ENCODE measurements at regions not wholly inside any gene's neighbourhood (a gene's known extent, or its start where the extent isn't known, plus 50 kb on each side); places are given as distances from the start of the nearest gene placed in this dataset.

GRCh38 chr6:23073821-23074220, 504.5 kb downstream of the HDGFL1 start:
- peaks cover 0 to 6% (median 4%) of the 10 kb centered on the region in 3 experiments; a peak in 3 of 7 replicates for H3K36me3 Mint-ChIP-seq (ENCODE audit: insufficient read depth in 1 of 3, low read depth in 3 of 3)
- no peaks in the 10 kb centered on the region for H3K27me3 Mint-ChIP-seq (ENCODE audit: low read depth)

More at GRCh38 chr6:23073821-23074220, 504.5 kb downstream of the HDGFL1 start:
- TF ChIP-seq, protein P1, sequence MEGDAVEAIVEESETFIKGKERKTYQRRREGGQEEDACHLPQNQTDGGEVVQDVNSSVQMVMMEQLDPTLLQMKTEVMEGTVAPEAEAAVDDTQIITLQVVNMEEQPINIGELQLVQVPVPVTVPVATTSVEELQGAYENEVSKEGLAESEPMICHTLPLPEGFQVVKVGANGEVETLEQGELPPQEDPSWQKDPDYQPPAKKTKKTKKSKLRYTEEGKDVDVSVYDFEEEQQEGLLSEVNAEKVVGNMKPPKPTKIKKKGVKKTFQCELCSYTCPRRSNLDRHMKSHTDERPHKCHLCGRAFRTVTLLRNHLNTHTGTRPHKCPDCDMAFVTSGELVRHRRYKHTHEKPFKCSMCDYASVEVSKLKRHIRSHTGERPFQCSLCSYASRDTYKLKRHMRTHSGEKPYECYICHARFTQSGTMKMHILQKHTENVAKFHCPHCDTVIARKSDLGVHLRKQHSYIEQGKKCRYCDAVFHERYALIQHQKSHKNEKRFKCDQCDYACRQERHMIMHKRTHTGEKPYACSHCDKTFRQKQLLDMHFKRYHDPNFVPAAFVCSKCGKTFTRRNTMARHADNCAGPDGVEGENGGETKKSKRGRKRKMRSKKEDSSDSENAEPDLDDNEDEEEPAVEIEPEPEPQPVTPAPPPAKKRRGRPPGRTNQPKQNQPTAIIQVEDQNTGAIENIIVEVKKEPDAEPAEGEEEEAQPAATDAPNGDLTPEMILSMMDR (conservative IDR thresholded peaks at IDR 0.05) = no peak
- H3K18ac ChIP-seq (ENCODE audit: insufficient read length, low read depth, low read length) = no peak overlapping the region
- no peak overlapping the region for H2BK12ac ChIP-seq (ENCODE audit: insufficient read length, low read depth, low read length)
- no peaks in the 10 kb centered on the region for H3K79me1 ChIP-seq (ENCODE audit: insufficient read depth, low read depth, low read length, poor library complexity, severe bottlenecking)
- DNase-seq = no peak
- no peak overlapping the region for H3K9ac ChIP-seq (ENCODE audit: extremely low read depth, insufficient read length, low read length)
- H3K14ac ChIP-seq (ENCODE audit: insufficient read depth, low read length) = no peak overlapping the region
- H3K4me3 Mint-ChIP-seq = no peak overlapping the region
- H2AFZ ChIP-seq (ENCODE audit: low read length) = no peak overlapping the region
- H2BK120ac ChIP-seq (ENCODE audit: low read depth, low read length, poor library complexity, severe bottlenecking) = no peak overlapping the region
- no peaks in the 10 kb centered on the region for H3K79me2 ChIP-seq (ENCODE audit: insufficient read depth, low read length)
- H3T11ph ChIP-seq (ENCODE audit: low read length) = no peak overlapping the region
- H2AK5ac ChIP-seq (ENCODE audit: insufficient read length, low read length) = no peak overlapping the region
- H3K23ac ChIP-seq (ENCODE audit: insufficient read length, low read depth, low read length) = no peak overlapping the region
- no peaks in the 10 kb centered on the region for H4K20me1 ChIP-seq (ENCODE audit: control insufficient read depth, insufficient read depth, insufficient read length)
- H4K5ac ChIP-seq (ENCODE audit: insufficient read length, low read depth, low read length) = no peak overlapping the region
- H3K9me3 Mint-ChIP-seq = peaks cover 15 to 28% of the 10 kb centered on the region in 2 experiments
- no peak overlapping the region for H3K4ac ChIP-seq (ENCODE audit: low read depth, low read length)
- H3K27ac ChIP-seq (ENCODE audit: insufficient read length, low read depth, low read length) = no peak overlapping the region
- H3K4me1 ChIP-seq (ENCODE audit: insufficient read depth, low read length) = no peaks in the 10 kb centered on the region
- no peak overlapping the region for H4K91ac ChIP-seq (ENCODE audit: insufficient read length, low read depth, low read length)
- no peak overlapping the region for H4K8ac ChIP-seq (replicated peaks; ENCODE audit: insufficient read length, low read depth, low read length)
- no peak overlapping the region for H2BK20ac ChIP-seq (ENCODE audit: low read depth, low read length, poor library complexity, severe bottlenecking)
- no CpG with 5 or more reads among the region's 2 CpGs for WGBS (ENCODE audit: extremely low coverage, insufficient read length, low lambda C conversion rate)
- H2BK5ac ChIP-seq (ENCODE audit: insufficient read length, low read length) = no peak overlapping the region
- H3K9me3 ChIP-seq (ENCODE audit: control insufficient read depth, low read depth, low read length) = no peaks in the 10 kb centered on the region
- H3K56ac ChIP-seq (ENCODE audit: insufficient read length, low read depth, low read length) = no peak overlapping the region
- no peak overlapping the region for H2BK15ac ChIP-seq (ENCODE audit: low read depth, low read length)
- no peaks in the 10 kb centered on the region for H3K4me1 Mint-ChIP-seq
- no peak overlapping the region for H3K27ac Mint-ChIP-seq
- no peaks in the 10 kb centered on the region for H3K27me3 ChIP-seq (ENCODE audit: insufficient read depth, low read length)
- H3K23me2 ChIP-seq (ENCODE audit: insufficient read length, low read depth, low read length, poor library complexity, severe bottlenecking) = no peaks in the 10 kb centered on the region
- no peak overlapping the region for H3K4me2 ChIP-seq (ENCODE audit: insufficient read depth, insufficient read length, low read length)
